H1 (cell line): ENCODE measurements at regions not wholly inside any gene's neighbourhood (a gene's known extent, or its start where the extent isn't known, plus 50 kb on each side); places are given as distances from the start of the nearest gene placed in this dataset.

ENCODE experiments used
- CTCF ChIA-PET: fragments of 300-600 bp; sonication (Branson Sonifier 250); formaldehyde crosslinking; loops from one replicate; lab custom pipeline; 2021; ENCODE audit not compliant: partially characterized antibody; lab: Charles Lee
- POLR2A ChIA-PET: fragments of 300-600 bp; sonication (Branson Sonifier 250); formaldehyde crosslinking; loops from one replicate; lab custom pipeline; 2021; ENCODE audit warnings: inconsistent platforms; ENCODE audit not compliant: partially characterized antibody; lab: Charles Lee
- DNase-seq, 2 experiments: peaks; one replicate each; pipeline versions ENCODE4 v3.0.0 to v3.0.0-alpha.2; 2010 to 2022; ENCODE audit warnings: low spot score in 2 of 2, low read depth in 1 of 2, mixed read lengths in 1 of 2
- FAIRE-seq: peaks from 2 replicates; lab custom pipeline; 2011; peaks lifted over from hg19 to GRCh38; lab: Jason Lieb, UNC
- H2AFZ ChIP-seq: 2 replicates; pipeline ENCODE4 v1.8.1; 2012; ENCODE audit warnings: low read length, inconsistent platforms
- H2AK5ac ChIP-seq: 2 replicates; pipeline ENCODE4 v1.6.1; 2013; ENCODE audit warnings: low read depth, low read length
- H2BK120ac ChIP-seq: replicated peaks from 2 replicates; pipeline ENCODE3; 2013; ENCODE audit warnings: low read depth, low read length, inconsistent platforms
- H2BK12ac ChIP-seq: 2 replicates; pipeline ENCODE4 v1.6.1; 2013; ENCODE audit warnings: low read depth, low read length
- H2BK15ac ChIP-seq: 2 replicates; pipeline ENCODE4 v1.6.1; 2013; ENCODE audit warnings: low read length
- H2BK20ac ChIP-seq: 2 replicates; pipeline ENCODE4 v1.6.1; 2013; ENCODE audit warnings: low read length
- H2BK5ac ChIP-seq: 2 replicates; pipeline ENCODE4 v1.6.1; 2013; ENCODE audit warnings: low read depth, low read length
- H3K14ac ChIP-seq: 2 replicates; pipeline ENCODE4 v1.6.1; 2013; ENCODE audit warnings: inconsistent platforms; ENCODE audit not compliant: insufficient read length
- H3K18ac ChIP-seq: 2 replicates; pipeline ENCODE4 v1.6.1; 2013; ENCODE audit warnings: low read length; ENCODE audit errors: extremely low read depth
- H3K23ac ChIP-seq: 2 replicates; pipeline ENCODE4 v1.6.1; 2013; ENCODE audit warnings: inconsistent platforms; ENCODE audit not compliant: insufficient read length
- H3K23me2 ChIP-seq: 2 replicates; pipeline ENCODE4 v1.6.1; 2013; ENCODE audit warnings: low read depth, low read length
- H3K27ac ChIP-seq: 2 replicates; pipeline ENCODE4 v1.6.1; 2011; ENCODE audit warnings: low read depth, low read length, inconsistent platforms
- H3K27me3 ChIP-seq, 4 experiments: replicated peaks in 1 of 4; 1 replicate in 1 of 4; 2 replicates in 3 of 4; pipeline versions ENCODE4 v1.6.1 to v1.8.1; 2011 to 2013; ENCODE audit warnings: low read length in 3 of 4, mild to moderate bottlenecking in 3 of 4, inconsistent platforms in 2 of 4, mixed read lengths in 2 of 4, moderate library complexity in 1 of 4; ENCODE audit not compliant: control insufficient read depth in 3 of 4, insufficient read depth in 3 of 4; ENCODE audit errors: extremely low read depth in 1 of 4
- H3K36me3 ChIP-seq, 4 experiments: 2 replicates each; pipeline versions ENCODE4 v1.6.1 to v1.8.1; 2011 to 2013; ENCODE audit warnings: mild to moderate bottlenecking in 4 of 4, low read length in 3 of 4, moderate library complexity in 2 of 4, control low read depth in 1 of 4, inconsistent platforms in 1 of 4; ENCODE audit not compliant: insufficient read depth in 4 of 4, control insufficient read depth in 2 of 4
- H3K4ac ChIP-seq: replicated peaks from 2 replicates; pipeline ENCODE3; 2013; ENCODE audit warnings: low read length, low read depth, mixed read lengths, inconsistent platforms; ENCODE audit not compliant: insufficient read length
- H3K4me1 ChIP-seq, 4 experiments: replicated peaks in 1 of 4; 1 replicate in 1 of 4; 2 replicates in 3 of 4; pipeline versions ENCODE4 v1.6.1 to v1.8.1; 2011 to 2013; ENCODE audit warnings: low read length in 3 of 4, inconsistent platforms in 2 of 4, mixed read lengths in 1 of 4; ENCODE audit not compliant: insufficient read depth in 4 of 4, control insufficient read depth in 3 of 4
- H3K4me2 ChIP-seq, 2 experiments: 2 replicates each; pipeline versions ENCODE4 v1.6.1 to v1.8.1; 2011 to 2013; ENCODE audit warnings: low read depth in 2 of 2, low read length in 2 of 2, control low read depth in 1 of 2, inconsistent platforms in 1 of 2, mild to moderate bottlenecking in 1 of 2; ENCODE audit not compliant: insufficient read depth in 1 of 2
- H3K4me3 ChIP-seq, 4 experiments: fragments of 200-600, 300-600 bp in 1 of 4; sonication (generic), shearing (Covaris generic), sonication (Bioruptor Twin) in 1 of 4; 2 replicates each; pipeline versions ENCODE4 v1.5.1 to v1.8.1; 2011 to 2016; ENCODE audit warnings: low read length in 4 of 4, low read depth in 3 of 4, control low read depth in 2 of 4, inconsistent platforms in 2 of 4, mild to moderate bottlenecking in 2 of 4, mixed read lengths in 1 of 4, moderate library complexity in 1 of 4; ENCODE audit not compliant: insufficient read depth in 2 of 4; ENCODE audit errors: extremely low read depth in 1 of 4
- H3K56ac ChIP-seq: replicated peaks from 2 replicates; pipeline ENCODE3; 2013; ENCODE audit warnings: low read depth, mild to moderate bottlenecking, mixed read lengths, low read length, inconsistent platforms; ENCODE audit not compliant: insufficient read length
- H3K79me1 ChIP-seq: 2 replicates; pipeline ENCODE4 v1.6.1; 2013; ENCODE audit warnings: low read depth, low read length, control low read depth
- H3K79me2 ChIP-seq, 2 experiments: 2 replicates each; pipeline versions ENCODE4 v1.6.1 to v1.8.1; 2012 to 2013; ENCODE audit warnings: low read length in 2 of 2, mild to moderate bottlenecking in 2 of 2, inconsistent platforms in 1 of 2; ENCODE audit not compliant: insufficient read depth in 2 of 2, control insufficient read depth in 1 of 2
- H3K9ac ChIP-seq, 4 experiments: replicated peaks in 1 of 4; 1 replicate in 1 of 4; 2 replicates in 3 of 4; pipeline versions ENCODE4 v1.6.1 to v1.8.1; 2011 to 2013; ENCODE audit warnings: low read depth in 3 of 4, low read length in 3 of 4, control low read depth in 2 of 4, mild to moderate bottlenecking in 2 of 4, moderate library complexity in 2 of 4, inconsistent platforms in 1 of 4; ENCODE audit errors: extremely low read depth in 1 of 4
- H3K9me3 ChIP-seq, 2 experiments: 2 replicates each; pipeline versions ENCODE4 v1.6.1 to v1.8.1; 2012 to 2013; ENCODE audit warnings: mild to moderate bottlenecking in 2 of 2, moderate library complexity in 2 of 2, control low read depth in 1 of 2, inconsistent platforms in 1 of 2, low read depth in 1 of 2, low read length in 1 of 2, mixed read lengths in 1 of 2; ENCODE audit not compliant: insufficient read depth in 2 of 2
- H4K20me1 ChIP-seq, 2 experiments: replicated peaks in 1 of 2; 2 replicates each; pipeline versions ENCODE3 to v1.8.1; 2011 to 2013; ENCODE audit warnings: inconsistent platforms in 2 of 2, low read length in 2 of 2, mild to moderate bottlenecking in 1 of 2; ENCODE audit not compliant: insufficient read depth in 2 of 2, control insufficient read depth in 1 of 2
- H4K5ac ChIP-seq: 2 replicates; pipeline ENCODE4 v1.6.1; 2013; ENCODE audit warnings: low read length, low read depth, mixed read lengths, inconsistent platforms; ENCODE audit not compliant: insufficient read length
- H4K8ac ChIP-seq: 2 replicates; pipeline ENCODE4 v1.8.0; 2013; ENCODE audit warnings: mild to moderate bottlenecking, moderate library complexity, low read length, inconsistent platforms; ENCODE audit not compliant: insufficient read depth; ENCODE audit errors: extremely low read depth
- H4K91ac ChIP-seq: replicated peaks from 2 replicates; pipeline ENCODE3; 2013; ENCODE audit warnings: low read length, mixed read lengths, inconsistent platforms; ENCODE audit not compliant: insufficient read length
- RBBP5 ChIP-seq: IDR thresholded peaks from 2 replicates; pipeline ENCODE4 v1.7.1; 2012; ENCODE audit warnings: low read depth, mild to moderate bottlenecking, inconsistent platforms, low read length, moderate library complexity, borderline replicate concordance
- SAP30 ChIP-seq: fragments of 300-600 bp; sonication (generic); IDR thresholded peaks from 2 replicates; pipeline ENCODE4 v1.7.1; 2012; ENCODE audit warnings: low read length, moderate library complexity, mild to moderate bottlenecking, inconsistent platforms; ENCODE audit not compliant: insufficient read depth, insufficient replicate concordance
- SP1 ChIP-seq: IDR thresholded peaks from 2 replicates; pipeline ENCODE4 v1.6.1; 2011; ENCODE audit warnings: low read depth, low read length
- SP4 ChIP-seq: IDR thresholded peaks from 2 replicates; pipeline ENCODE4 v1.6.1; 2012; ENCODE audit warnings: low read length, inconsistent platforms
- TF ChIP-seq, protein P1 (sequence below): IDR thresholded peaks from 2 replicates; pipeline ENCODE4 v1.6.1; 2012; ENCODE audit warnings: low read length, inconsistent platforms

DNA sequence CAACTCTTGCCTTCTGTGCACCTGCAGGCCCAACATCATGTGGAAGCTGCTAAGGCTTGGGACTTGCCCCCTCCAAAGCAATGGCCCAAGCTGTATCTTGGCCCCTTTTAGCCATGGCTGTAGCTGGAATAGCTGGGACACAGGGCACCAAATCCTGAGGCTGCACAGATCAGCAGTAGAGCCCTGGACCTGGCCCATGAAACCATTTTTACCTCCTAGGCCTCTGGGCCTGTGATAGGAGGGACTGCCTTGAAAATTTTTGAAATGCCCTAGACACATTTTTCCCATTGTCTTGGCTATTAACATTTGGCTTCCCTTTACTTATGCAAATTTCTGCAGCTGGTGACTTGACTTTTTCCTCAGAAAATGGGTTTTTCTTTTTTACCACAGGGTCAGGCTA, 68.7 kb downstream of the ING1 start:
- no peaks in the 10 kb centered on the region for H3K27me3 ChIP-seq
- no peak overlapping the region for H4K8ac ChIP-seq
- no peaks in the 10 kb centered on the region for H3K79me2 ChIP-seq
- H3K79me1 ChIP-seq, result no peaks in the 10 kb centered on the region
- no peak overlapping the region for H2BK5ac ChIP-seq
- H3K23me2 ChIP-seq, result no peaks in the 10 kb centered on the region
- H3K18ac ChIP-seq, result no peak overlapping the region
- H2BK120ac ChIP-seq, result no peak overlapping the region
- H3K9me3 ChIP-seq, result peaks cover 13 to 16% of the 10 kb centered on the region in 2 experiments
- H4K91ac ChIP-seq, result no peak overlapping the region
- H2BK15ac ChIP-seq, result no peak overlapping the region
- no peaks in the 10 kb centered on the region for H4K20me1 ChIP-seq
- no peak overlapping the region for H3K14ac ChIP-seq
- POLR2A ChIA-PET, result no interaction called here
- FAIRE-seq (no peak), DNase-seq (no peak)
- no peak overlapping the region for H3K27ac ChIP-seq
- H3K9ac ChIP-seq, result no peak overlapping the region
- H3K23ac ChIP-seq, result no peak overlapping the region
- H2AFZ ChIP-seq, result no peak overlapping the region
- no peak overlapping the region for H2BK12ac ChIP-seq
- TF ChIP-seq SP1 (no peak), SP4 (no peak), SAP30 (no peak), RBBP5 (no peak)
- TF ChIP-seq, protein P1, sequence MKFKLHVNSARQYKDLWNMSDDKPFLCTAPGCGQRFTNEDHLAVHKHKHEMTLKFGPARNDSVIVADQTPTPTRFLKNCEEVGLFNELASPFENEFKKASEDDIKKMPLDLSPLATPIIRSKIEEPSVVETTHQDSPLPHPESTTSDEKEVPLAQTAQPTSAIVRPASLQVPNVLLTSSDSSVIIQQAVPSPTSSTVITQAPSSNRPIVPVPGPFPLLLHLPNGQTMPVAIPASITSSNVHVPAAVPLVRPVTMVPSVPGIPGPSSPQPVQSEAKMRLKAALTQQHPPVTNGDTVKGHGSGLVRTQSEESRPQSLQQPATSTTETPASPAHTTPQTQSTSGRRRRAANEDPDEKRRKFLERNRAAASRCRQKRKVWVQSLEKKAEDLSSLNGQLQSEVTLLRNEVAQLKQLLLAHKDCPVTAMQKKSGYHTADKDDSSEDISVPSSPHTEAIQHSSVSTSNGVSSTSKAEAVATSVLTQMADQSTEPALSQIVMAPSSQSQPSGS, result no peak
- no peak overlapping the region for H3K4me2 ChIP-seq
- H3K4me3 ChIP-seq, result no peak overlapping the region
- H3K4ac ChIP-seq, result no peak overlapping the region
- H3K36me3 ChIP-seq, result no peaks in the 10 kb centered on the region; a peak in 1 of 8 replicates
- no peaks in the 10 kb centered on the region for H3K4me1 ChIP-seq
- H3K56ac ChIP-seq, result no peak overlapping the region
- H4K5ac ChIP-seq, result no peak overlapping the region
- H2BK20ac ChIP-seq, result no peak overlapping the region
- no peak overlapping the region for H2AK5ac ChIP-seq
- CTCF ChIA-PET, result interaction anchor here (0.7 kb wide), 1 partner anchor 15 kb away, joined by 3 read pairs; no protein-coding TSS in a partner anchor
